RWPE1 (cell line): ENCODE measurements at regions not wholly inside any gene's neighbourhood (a gene's known extent, or its start where the extent isn't known, plus 50 kb on each side); places are given as distances from the start of the nearest gene placed in this dataset.

ENCODE experiments used
- CTCF ChIA-PET: fragments of 350-600 bp; sonication (Branson Sonifier 250); formaldehyde crosslinking; extraction: SDS; loops from one replicate; lab custom pipeline; 2021; lab: Yijun Ruan, JAX
- POLR2A ChIA-PET: fragments of 400-600 bp; formaldehyde crosslinking; extraction: SDS; loops from one replicate; lab custom pipeline; 2020; ENCODE audit warnings: antibody characterized with exemption; ENCODE audit not compliant: low non-redundant PET; lab: Yijun Ruan, JAX
- DNase-seq: peaks from one replicate; pipeline ENCODE4 v3.0.0; 2012; ENCODE audit warnings: low spot score
- H3K27ac ChIP-seq: fragments of 450-650 bp; 2 replicates; pipeline ENCODE4 v1.5.1; 2017
- CTCF ChIP-seq: fragments of 450-650 bp; conservative IDR thresholded peaks from 2 replicates; pipeline ENCODE4 v1.5.1; 2017; ENCODE audit warnings: low read depth, mild to moderate bottlenecking

- ChIA-PET CTCF (no interaction called here), POLR2A (no interaction called here)
- DNase-seq, result no peak
- no peak overlapping the region for H3K27ac ChIP-seq
- no peak for TF ChIP-seq CTCF
These were observed 451.6 kb downstream of the TYW1 start for GRCh38 chr7:67448271-67448670.

DNA sequence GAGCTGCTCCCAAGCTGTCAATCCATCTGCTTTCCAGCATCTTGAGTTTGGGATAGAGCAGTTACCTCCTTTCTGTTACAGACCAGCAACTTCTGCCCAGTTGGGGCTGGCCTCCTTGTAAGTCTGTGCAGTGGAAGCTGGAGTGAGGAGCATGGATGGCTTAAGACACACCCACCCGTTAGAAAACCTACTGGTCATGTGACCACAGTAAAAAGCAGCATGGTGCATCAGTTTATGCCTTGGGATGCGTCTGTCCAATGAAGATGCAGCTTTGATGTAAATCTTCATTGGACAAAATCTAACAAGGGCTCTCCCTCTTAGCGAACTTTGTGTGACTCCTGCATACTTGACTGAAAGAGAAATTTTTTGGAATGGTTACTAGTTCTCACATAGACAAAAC lies 453.5 kb downstream of the TYW1 start:
- CTCF ChIA-PET, result no interaction called here
- POLR2A ChIA-PET, result no interaction called here
- no peak overlapping the region for H3K27ac ChIP-seq
- no peak for DNase-seq
- no peak for TF ChIP-seq CTCF

DNA sequence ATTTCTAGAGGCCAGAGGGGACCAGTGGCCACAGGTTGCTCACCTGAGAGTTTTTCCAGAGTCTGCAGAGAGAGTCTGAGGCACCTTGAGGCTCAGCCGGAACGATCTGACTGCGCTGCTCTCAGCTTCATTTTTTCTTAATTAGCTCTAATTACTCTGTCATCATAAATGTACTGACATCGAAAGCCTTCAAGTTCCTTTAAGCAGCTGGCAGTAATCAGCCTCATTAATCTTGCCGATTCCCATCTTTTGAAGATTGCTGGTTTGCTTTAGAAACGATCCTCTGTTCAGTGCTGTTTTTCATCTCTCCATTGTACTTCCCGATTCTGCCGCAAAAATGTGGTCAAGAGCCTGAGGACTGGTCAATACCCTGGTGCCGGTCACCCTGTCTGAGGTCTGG lies 454.7 kb downstream of the TYW1 start:
- H3K27ac ChIP-seq, result no peak overlapping the region
- ChIA-PET CTCF (interaction anchor here (0.6 kb wide), 1 partner anchor 514 kb away, joined by 4 read pairs; no protein-coding TSS in a partner anchor), POLR2A (no interaction called here)
- no peak for DNase-seq
- TF ChIP-seq CTCF, result no peak

GRCh38 chr7:67452516-67453026 lies 455.9 kb downstream of the TYW1 start:
- TF ChIP-seq CTCF, result no peak
- no peak overlapping the region for H3K27ac ChIP-seq
- ChIA-PET CTCF (no interaction called here), POLR2A (no interaction called here)
- no peak for DNase-seq

DNA sequence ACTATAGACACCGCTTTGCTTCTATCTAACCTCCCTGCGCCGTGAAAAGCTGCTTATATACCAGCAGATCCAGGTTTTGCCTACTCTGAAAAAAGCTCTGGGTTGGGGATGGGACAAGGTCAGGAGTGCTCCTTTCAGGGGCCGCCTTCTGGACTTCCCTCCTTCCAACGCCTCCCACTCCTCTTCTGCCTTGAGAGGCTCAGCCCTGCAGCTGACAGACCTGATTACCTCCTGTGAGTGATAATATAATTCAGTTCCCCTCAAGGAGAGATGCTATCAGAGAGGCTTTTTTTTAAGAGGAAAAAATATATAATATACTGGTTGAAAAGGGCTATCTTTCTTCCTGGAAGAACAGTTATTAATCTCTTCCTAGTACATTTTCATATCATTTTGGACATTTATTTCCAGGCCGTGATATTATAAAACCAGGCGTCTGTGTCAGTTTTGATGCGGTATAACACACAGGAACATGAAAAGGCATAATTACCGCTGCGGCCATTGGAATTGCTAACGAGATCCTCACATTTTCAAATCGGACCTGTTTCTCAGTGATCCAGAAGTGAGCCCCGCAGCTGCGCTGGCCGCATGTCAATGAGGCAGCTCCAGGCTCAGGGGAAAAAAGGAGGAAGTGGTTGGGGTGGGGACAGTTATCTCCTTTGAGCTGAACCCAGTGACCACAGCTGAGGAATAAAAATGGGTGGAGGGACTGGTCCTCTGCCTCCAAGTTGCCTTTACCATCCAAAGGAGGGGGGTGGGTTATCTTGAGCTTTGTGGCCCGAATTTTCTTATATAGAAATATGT lies 457.1 kb downstream of the TYW1 start:
- TF ChIP-seq CTCF, result no peak
- no peak overlapping the region for H3K27ac ChIP-seq
- CTCF ChIA-PET, result interaction anchor here (0.5 kb wide), 1 partner anchor 259 kb away, joined by 4 read pairs; no protein-coding TSS in a partner anchor
- POLR2A ChIA-PET, result no interaction called here
- DNase-seq, result no peak

DNA sequence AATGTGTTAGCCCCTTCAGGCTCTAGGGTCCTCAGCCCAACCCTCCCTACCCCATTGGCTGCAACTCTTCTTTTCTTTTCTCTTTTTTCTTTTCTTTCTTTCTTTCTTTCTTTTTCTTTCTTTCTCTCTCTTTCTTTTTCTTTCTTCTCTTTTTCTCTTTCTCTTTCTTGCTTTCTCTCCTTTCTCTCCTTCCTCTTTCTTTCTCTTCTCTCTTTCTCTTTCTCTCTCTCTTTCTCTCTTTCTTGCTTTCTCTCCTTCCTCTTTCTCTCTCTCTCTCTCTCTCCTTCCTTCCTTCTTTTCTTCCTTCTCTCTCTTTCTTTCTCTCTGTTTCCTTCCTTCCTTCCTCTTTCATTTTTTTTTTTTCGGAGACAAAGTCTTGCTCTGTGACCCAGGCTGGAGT lies 458.9 kb downstream of the TYW1 start:
- POLR2A ChIA-PET, result no interaction called here

More for the DNA sequence above, 458.9 kb downstream of the TYW1 start:
- CTCF ChIA-PET, result no interaction called here
- no peak for DNase-seq
- no peak for TF ChIP-seq CTCF
- no peak overlapping the region for H3K27ac ChIP-seq
